Urinary bladder (tissue), 3 donors: ENCODE measurements at regions not wholly inside any gene's neighbourhood (a gene's known extent, or its start where the extent isn't known, plus 50 kb on each side); places are given as distances from the start of the nearest gene placed in this dataset.

Experiments used
- DNase-seq: peaks from one replicate; pipeline ENCODE4 v3.0.0-alpha.2; 2015; ENCODE audit errors: extremely low spot score
- H3K27ac ChIP-seq: one replicate; pipeline ENCODE4 v1.5.1; 2013; ENCODE audit warnings: low read depth, mild to moderate bottlenecking, moderate library complexity
- H3K36me3 ChIP-seq: one replicate; pipeline ENCODE4 v1.6.1; 2013; ENCODE audit warnings: mild to moderate bottlenecking, moderate library complexity; ENCODE audit not compliant: insufficient read depth
- H3K4me1 ChIP-seq: one replicate; pipeline ENCODE4 v1.6.1; 2013; ENCODE audit warnings: mild to moderate bottlenecking, moderate library complexity; ENCODE audit not compliant: insufficient read depth
- H3K4me3 ChIP-seq: one replicate; pipeline ENCODE4 v1.5.1; 2013; ENCODE audit warnings: low read depth, low read length
- WGBS: extraction: QIAGEN DNeasy Blood & Tissue Kit; methylation state at CpG from one replicate; pipeline ENCODE4 v1.1.7; 2013; 5-methylcytosine and 5-hydroxymethylcytosine counted together
- donor health status: healthy with polysubstance abuse.
- donor health status: healthy.

GRCh38 chr14:76551906-76552305 is 176.0 kb downstream of the ESRRB start:
- H3K4me1 ChIP-seq, result no peaks in the 10 kb centered on the region
- H3K4me3 ChIP-seq, result no peak overlapping the region
- no peak overlapping the region for H3K27ac ChIP-seq
- no peak for DNase-seq
- WGBS, result 34% methylated on average over 4 of the region's 4 CpGs
- no peaks in the 10 kb centered on the region for H3K36me3 ChIP-seq

DNA sequence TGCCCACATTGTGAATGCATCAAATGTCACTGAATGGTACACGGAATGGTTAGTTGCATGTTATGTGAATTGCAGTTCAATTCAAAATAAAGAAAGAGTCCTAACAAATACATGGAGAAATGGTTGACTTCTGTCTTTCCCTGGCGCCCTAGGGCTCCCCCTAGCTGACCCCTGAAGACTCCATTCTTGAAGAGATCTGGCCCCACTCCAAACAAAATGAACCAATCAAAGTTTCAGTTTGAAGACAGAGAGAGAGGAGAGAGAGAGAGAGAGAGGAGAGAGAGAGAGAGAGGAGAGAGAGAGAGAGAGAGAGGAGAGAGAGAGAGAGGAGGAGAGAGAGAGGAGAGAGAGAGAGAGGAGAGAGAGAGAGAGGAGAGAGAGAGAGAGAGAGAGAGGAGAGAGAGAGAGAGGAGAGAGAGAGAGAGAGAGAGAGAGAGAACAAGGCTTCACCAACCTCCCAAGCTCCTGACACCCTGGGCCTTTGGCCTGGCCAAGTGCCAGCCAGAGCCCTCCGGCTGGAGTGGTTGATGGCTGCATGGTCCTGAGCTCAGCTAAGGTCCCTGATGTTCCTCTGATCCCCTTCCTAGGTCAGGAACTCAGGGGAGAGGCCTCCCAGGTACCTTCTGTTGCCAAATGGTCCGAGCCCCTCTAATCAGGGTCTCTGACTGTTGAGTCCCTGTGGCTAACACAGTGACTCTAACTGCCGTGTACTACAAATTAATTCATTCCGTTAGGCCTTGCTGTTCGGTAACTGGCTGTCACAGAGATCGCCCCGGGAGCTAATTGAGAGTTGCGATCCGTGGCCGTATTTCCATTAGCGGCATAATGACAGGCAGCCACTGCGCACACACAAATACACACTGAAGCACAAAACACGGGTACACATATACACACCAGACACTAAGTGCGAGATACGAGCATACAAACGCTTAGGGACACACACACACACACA is 188.8 kb downstream of the ESRRB start:
- Histone ChIP-seq H3K4me1 (no peaks in the 10 kb centered on the region), H3K27ac (no peak overlapping the region), H3K4me3 (no peak overlapping the region), H3K36me3 (no peaks in the 10 kb centered on the region)
- 80% methylated on average over 18 of the region's 18 CpGs for WGBS
- no peak for DNase-seq

GRCh38 chr14:76566439-76566838 is 190.5 kb downstream of the ESRRB start:
- no peak for DNase-seq
- H3K36me3 ChIP-seq, result no peaks in the 10 kb centered on the region
- H3K4me1 ChIP-seq, result no peaks in the 10 kb centered on the region
- no peak overlapping the region for H3K4me3 ChIP-seq
- H3K27ac ChIP-seq, result no peak overlapping the region
- WGBS, result 76% methylated on average over 4 of the region's 4 CpGs

GRCh38 chr14:76574416-76575095 is 186.7 kb upstream of the VASH1 start:
- 44% methylated on average over 22 of the region's 22 CpGs for WGBS

GRCh38 chr14:76575108-76575507 is 186.2 kb upstream of the VASH1 start:
- Histone ChIP-seq H3K27ac (no peak overlapping the region), H3K4me3 (no peak overlapping the region), H3K36me3 (no peaks in the 10 kb centered on the region), H3K4me1 (no peaks in the 10 kb centered on the region)
- WGBS, result 75% methylated on average over 9 of the region's 9 CpGs
- no peak for DNase-seq

More at GRCh38 chr14:76574416-76575095, 186.7 kb upstream of the VASH1 start:
- Histone ChIP-seq H3K4me1 (no peaks in the 10 kb centered on the region), H3K36me3 (no peaks in the 10 kb centered on the region), H3K27ac (no peak overlapping the region), H3K4me3 (no peak overlapping the region)
- DNase-seq, result no peak

DNA sequence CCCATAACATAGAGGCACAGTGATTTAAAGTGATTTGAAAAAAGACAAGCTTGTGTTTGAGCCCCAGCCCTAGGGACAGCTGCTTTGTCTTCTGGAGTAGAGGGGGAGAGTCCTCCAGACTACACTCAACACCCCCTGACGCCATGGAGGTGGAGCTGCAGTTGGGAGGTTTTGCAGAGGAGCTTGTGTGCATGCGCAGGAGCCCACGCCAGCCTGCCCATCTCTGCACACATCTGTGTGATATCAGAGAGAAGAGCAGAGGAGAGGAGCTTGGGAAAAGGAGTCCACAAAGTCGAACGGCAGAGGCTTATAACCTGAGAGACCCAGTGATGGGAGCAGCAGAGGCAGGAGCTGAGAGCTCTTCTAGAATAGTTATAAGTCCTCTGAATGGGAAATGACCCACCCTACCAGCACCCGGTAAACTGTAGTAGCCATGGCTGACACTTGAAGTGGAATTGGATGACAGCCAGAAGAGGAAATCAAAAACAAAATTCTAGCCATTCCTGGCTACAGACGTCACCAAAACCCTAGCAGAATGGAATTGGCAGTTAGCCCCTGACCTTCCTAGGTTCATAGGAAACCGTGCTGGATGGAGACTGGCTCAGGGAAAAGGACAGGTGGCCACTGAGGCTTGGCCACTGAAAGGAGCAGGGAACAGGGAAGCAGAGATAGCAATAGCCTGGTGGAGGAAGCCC is 185.1 kb upstream of the VASH1 start:
- DNase-seq, result no peak
- Histone ChIP-seq H3K4me1 (no peaks in the 10 kb centered on the region), H3K27ac (no peak overlapping the region), H3K36me3 (no peaks in the 10 kb centered on the region), H3K4me3 (no peak overlapping the region)
- 52% methylated on average over 8 of the region's 8 CpGs for WGBS

- no peak overlapping the region for H3K27ac ChIP-seq
- WGBS, result 97% methylated on average over 2 of the region's 2 CpGs
- no peaks in the 10 kb centered on the region for H3K4me1 ChIP-seq
- DNase-seq, result no peak
- no peak overlapping the region for H3K4me3 ChIP-seq
- H3K36me3 ChIP-seq, result no peaks in the 10 kb centered on the region
Measured at GRCh38 chr14:76577090-76577489, 184.2 kb upstream of the VASH1 start.

DNA sequence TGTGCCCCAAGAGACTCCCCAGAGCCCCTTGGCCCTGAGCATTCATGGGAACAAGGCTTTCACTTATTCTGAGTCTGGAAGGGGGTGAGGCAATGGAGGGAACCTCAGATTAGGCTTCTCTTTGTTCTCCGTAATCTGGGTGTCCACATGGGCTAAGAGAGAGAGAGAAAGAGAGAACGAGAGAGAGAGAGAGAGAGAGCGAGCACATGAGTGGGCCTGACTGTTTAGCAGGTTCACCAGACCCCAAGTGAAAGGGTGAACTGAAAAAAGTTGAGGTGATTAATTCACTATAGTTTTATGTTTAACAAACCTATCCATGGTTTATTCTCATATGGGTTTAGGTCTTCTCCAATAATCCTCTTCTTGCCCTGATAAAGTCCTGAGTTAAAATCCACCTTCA is 183.4 kb upstream of the VASH1 start:
- no peak for DNase-seq
- 94% methylated on average over 3 of the region's 3 CpGs for WGBS

GRCh38 chr14:76580399-76580798 is 180.9 kb upstream of the VASH1 start:
- Histone ChIP-seq H3K36me3 (no peaks in the 10 kb centered on the region), H3K4me3 (no peak overlapping the region), H3K4me1 (no peaks in the 10 kb centered on the region), H3K27ac (no peak overlapping the region)
- WGBS, result 82% methylated on average over 2 of the region's 2 CpGs
- DNase-seq, result no peak

More for the DNA sequence above, 183.4 kb upstream of the VASH1 start:
- H3K4me1 ChIP-seq, result no peaks in the 10 kb centered on the region
- no peak overlapping the region for H3K27ac ChIP-seq
- no peaks in the 10 kb centered on the region for H3K36me3 ChIP-seq
- H3K4me3 ChIP-seq, result no peak overlapping the region

- H3K36me3 ChIP-seq, result no peaks in the 10 kb centered on the region
- no peak for DNase-seq
- H3K4me1 ChIP-seq, result no peaks in the 10 kb centered on the region
- H3K4me3 ChIP-seq, result no peak overlapping the region
- no peak overlapping the region for H3K27ac ChIP-seq
- 97% methylated on average over 1 of the region's 1 CpG for WGBS
Measured at GRCh38 chr14:76580967-76581366, 180.3 kb upstream of the VASH1 start.

GRCh38 chr14:76581592-76581991 is 179.7 kb upstream of the VASH1 start:
- WGBS, result 78% methylated on average over 1 of the region's 1 CpG
- no peak overlapping the region for H3K27ac ChIP-seq
- no peaks in the 10 kb centered on the region for H3K36me3 ChIP-seq
- DNase-seq, result no peak
- H3K4me3 ChIP-seq, result no peak overlapping the region
- no peaks in the 10 kb centered on the region for H3K4me1 ChIP-seq

DNA sequence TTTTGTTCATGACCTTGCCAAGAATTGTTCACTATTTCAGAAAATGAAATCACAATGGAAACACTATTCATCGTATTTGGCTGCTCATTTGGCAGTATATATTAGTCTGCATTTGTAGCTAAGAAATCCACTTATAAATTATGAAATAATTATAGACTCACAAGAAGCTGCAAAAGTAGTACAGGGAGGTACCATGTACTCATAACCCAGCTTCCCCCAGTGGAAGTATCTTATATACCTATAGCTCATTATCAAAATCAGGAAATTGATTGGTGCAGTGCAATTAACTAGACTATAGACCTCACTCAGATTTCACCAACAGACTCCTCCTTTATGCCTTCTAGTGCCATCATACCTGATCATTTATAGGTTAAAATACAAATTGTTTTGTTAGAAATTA is 178.8 kb upstream of the VASH1 start:
- Histone ChIP-seq H3K4me3 (no peak overlapping the region), H3K36me3 (no peaks in the 10 kb centered on the region), H3K4me1 (no peaks in the 10 kb centered on the region), H3K27ac (no peak overlapping the region)
- no peak for DNase-seq
- 78% methylated on average over 1 of the region's 1 CpG for WGBS

- Histone ChIP-seq H3K36me3 (no peaks in the 10 kb centered on the region), H3K4me3 (no peak overlapping the region), H3K4me1 (no peaks in the 10 kb centered on the region), H3K27ac (no peak overlapping the region)
- no peak for DNase-seq
- WGBS, result 59% methylated on average over 1 of the region's 1 CpG
Measured at GRCh38 chr14:76583174-76583573, 178.1 kb upstream of the VASH1 start.
